SK-N-SH (cell line): ENCODE measurements at regions not wholly inside any gene's neighbourhood (a gene's known extent, or its start where the extent isn't known, plus 50 kb on each side); places are given as distances from the start of the nearest gene placed in this dataset.

ENCODE experiments used
- CTCF ChIA-PET: fragments of 300-600, 350-600 bp; formaldehyde crosslinking; extraction: SDS; loops from one replicate; lab custom pipeline; 2021; lab: Yijun Ruan, JAX
- POLR2A ChIA-PET: fragments of 350-600 bp; sonication (Branson Sonifier 250); formaldehyde crosslinking; extraction: SDS; loops from one replicate; lab custom pipeline; 2020; ENCODE audit warnings: antibody characterized with exemption, inconsistent platforms; lab: Yijun Ruan, JAX
- DNase-seq: peaks from one replicate; pipeline ENCODE4 v3.0.0; 2012
- H2AFZ ChIP-seq: fragments of 200-600 bp; sonication (generic); 2 replicates; pipeline ENCODE4 v1.8.1; 2016; ENCODE audit warnings: antibody characterized with exemption, mild to moderate bottlenecking, low read depth
- H3F3A ChIP-seq: fragments of 200-600 bp; sonication (generic); replicated peaks from 2 replicates; pipeline ENCODE3; 2016; ENCODE audit warnings: antibody characterized with exemption, mild to moderate bottlenecking; ENCODE audit not compliant: insufficient read depth
- H3K27ac ChIP-seq, 2 experiments: fragments of 200-500 bp in 1 of 2; fragments of 200-600 bp in 1 of 2; sonication (Bioruptor generic) in 1 of 2; sonication (generic), shearing (Covaris generic) in 1 of 2; 2 replicates each; pipeline versions ENCODE4 v1.5.1 to v1.6.1; 2014 to 2016; ENCODE audit warnings: low read depth in 2 of 2, inconsistent platforms in 1 of 2, low read length in 1 of 2, mild to moderate bottlenecking in 1 of 2, mixed read lengths in 1 of 2
- H3K27me3 ChIP-seq: fragments of 200-600 bp; sonication (generic), shearing (Covaris generic); 2 replicates; pipeline ENCODE4 v1.6.1; 2016; ENCODE audit warnings: mixed run types; ENCODE audit not compliant: insufficient read depth
- H3K36me3 ChIP-seq, 2 experiments: fragments of 200-500 bp in 1 of 2; fragments of 200-600 bp in 1 of 2; sonication (Bioruptor generic) in 1 of 2; sonication (generic) in 1 of 2; replicated peaks in 1 of 2; 2 replicates each; pipeline versions ENCODE3 to v1.5.1; 2014 to 2016; ENCODE audit warnings: low read length in 1 of 2, mild to moderate bottlenecking in 1 of 2; ENCODE audit not compliant: insufficient read depth in 2 of 2, control insufficient read depth in 1 of 2
- H3K4me1 ChIP-seq, 2 experiments: fragments of 200-500 bp in 1 of 2; fragments of 200-600 bp in 1 of 2; sonication (Bioruptor generic) in 1 of 2; sonication (generic), shearing (Covaris generic) in 1 of 2; 2 replicates each; pipeline versions ENCODE4 v1.5.1 to v1.6.1; 2014 to 2016; ENCODE audit warnings: low read depth in 1 of 2, low read length in 1 of 2, mixed run types in 1 of 2; ENCODE audit not compliant: insufficient read depth in 2 of 2, control insufficient read depth in 1 of 2
- H3K4me2 ChIP-seq: fragments of 200-600 bp; sonication (generic), shearing (Covaris generic); 2 replicates; pipeline ENCODE4 v1.6.1; 2017; ENCODE audit warnings: mixed run types
- H3K4me3 ChIP-seq, 2 experiments: fragments of 200-500 bp in 1 of 2; fragments of 200-600 bp in 1 of 2; sonication (Bioruptor generic) in 1 of 2; sonication (generic), shearing (Covaris generic) in 1 of 2; 2 replicates each; pipeline versions ENCODE4 v1.5.1 to v1.8.1; 2014 to 2016; ENCODE audit warnings: low read depth in 2 of 2, inconsistent platforms in 1 of 2, low read length in 1 of 2, mild to moderate bottlenecking in 1 of 2, mixed read lengths in 1 of 2, moderate library complexity in 1 of 2
- H3K79me2 ChIP-seq: fragments of 200-600 bp; sonication (generic); 2 replicates; pipeline ENCODE4 v1.8.1; 2017; ENCODE audit warnings: mild to moderate bottlenecking; ENCODE audit not compliant: insufficient read depth
- H3K9ac ChIP-seq: fragments of 200-600 bp; sonication (generic); 2 replicates; pipeline ENCODE4 v1.6.1; 2017; ENCODE audit warnings: mixed run types
- H3K9me2 ChIP-seq: fragments of 200-600 bp; sonication (generic); 2 replicates; pipeline ENCODE4 v1.6.1; 2017; ENCODE audit warnings: mixed run types
- H3K9me3 ChIP-seq: fragments of 200-600 bp; sonication (generic); 2 replicates; pipeline ENCODE4 v1.6.1; 2017; ENCODE audit warnings: mixed run types, mild to moderate bottlenecking, moderate library complexity
- H4K20me1 ChIP-seq: fragments of 200-600 bp; sonication (generic); 2 replicates; pipeline ENCODE4 v1.6.1; 2017; ENCODE audit warnings: mild to moderate bottlenecking, mixed run types; ENCODE audit not compliant: insufficient read depth
- CHD2 ChIP-seq: fragments of 150-350 bp; IDR thresholded peaks from 2 replicates; pipeline ENCODE4 v1.6.1; 2018; ENCODE audit warnings: low read length; ENCODE audit not compliant: partially characterized antibody
- CTCF ChIP-seq: fragments of 200-600 bp; sonication (generic); IDR thresholded peaks from 2 replicates; pipeline ENCODE4 v1.6.1; 2017; ENCODE audit warnings: antibody characterized with exemption, mild to moderate bottlenecking, moderate library complexity
- ELF1 ChIP-seq: IDR thresholded peaks from 2 replicates; pipeline ENCODE4 v1.4.0; 2012
- EP300 ChIP-seq, 2 experiments: IDR thresholded peaks; 2 replicates each; pipeline versions ENCODE4 v1.4.0 to v1.6.1; 2012; ENCODE audit warnings: borderline replicate concordance in 1 of 2, low read depth in 1 of 2, low read length in 1 of 2
- EZH2phosphoT487 ChIP-seq: fragments of 200-600 bp; sonication (generic); IDR thresholded peaks from 2 replicates; pipeline ENCODE4 v1.6.1; 2017; ENCODE audit warnings: low read depth, mixed run types, mild to moderate bottlenecking, antibody characterized with exemption, moderate library complexity, borderline replicate concordance
- GATA2 ChIP-seq: sonication (generic); formaldehyde crosslinking; IDR thresholded peaks from 2 replicates; pipeline ENCODE4 v1.5.0; 2020; ENCODE audit warnings: mild to moderate bottlenecking, missing genetic modification reagents
- JUND ChIP-seq: IDR thresholded peaks from 2 replicates; pipeline ENCODE4 v1.4.0; 2012
- MXI1 ChIP-seq: IDR thresholded peaks from 2 replicates; pipeline ENCODE4 v1.6.1; 2012; ENCODE audit warnings: mild to moderate bottlenecking, low read depth, low read length, improper control_type of control experiment
- NRF1 ChIP-seq: IDR thresholded peaks from 2 replicates; pipeline ENCODE4 v1.6.1; 2012; ENCODE audit warnings: low read depth, mild to moderate bottlenecking, low read length
- RAD21 ChIP-seq: IDR thresholded peaks from 2 replicates; pipeline ENCODE4 v1.6.1; 2012; ENCODE audit warnings: mild to moderate bottlenecking, low read length
- RFX5 ChIP-seq: IDR thresholded peaks from 2 replicates; pipeline ENCODE4 v1.6.1; 2012; ENCODE audit warnings: mild to moderate bottlenecking, improper control_type of control experiment, low read length
- SIN3A ChIP-seq: IDR thresholded peaks from 2 replicates; pipeline ENCODE4 v1.6.1; 2012; ENCODE audit warnings: low read depth, mild to moderate bottlenecking, low read length, moderate library complexity, borderline replicate concordance
- SMC3 ChIP-seq: IDR thresholded peaks from 2 replicates; pipeline ENCODE4 v1.6.1; 2012; ENCODE audit warnings: low read depth, low read length, improper control_type of control experiment
- WGBS: methylation state at CpG from one replicate; pipeline ENCODE4 v1.1.6; 2017; ENCODE audit warnings: low lambda C conversion rate; 5-methylcytosine and 5-hydroxymethylcytosine counted together
- TF ChIP-seq, protein P1 (sequence below): fragments of 150-350 bp; IDR thresholded peaks from 2 replicates; pipeline ENCODE4 v1.6.1; 2017; ENCODE audit warnings: antibody characterized with exemption, low read length, low read depth, borderline replicate concordance
- TF ChIP-seq, protein P2 (sequence below): IDR thresholded peaks from 2 replicates; pipeline ENCODE4 v1.4.0; 2012; ENCODE audit warnings: low read depth

DNA sequence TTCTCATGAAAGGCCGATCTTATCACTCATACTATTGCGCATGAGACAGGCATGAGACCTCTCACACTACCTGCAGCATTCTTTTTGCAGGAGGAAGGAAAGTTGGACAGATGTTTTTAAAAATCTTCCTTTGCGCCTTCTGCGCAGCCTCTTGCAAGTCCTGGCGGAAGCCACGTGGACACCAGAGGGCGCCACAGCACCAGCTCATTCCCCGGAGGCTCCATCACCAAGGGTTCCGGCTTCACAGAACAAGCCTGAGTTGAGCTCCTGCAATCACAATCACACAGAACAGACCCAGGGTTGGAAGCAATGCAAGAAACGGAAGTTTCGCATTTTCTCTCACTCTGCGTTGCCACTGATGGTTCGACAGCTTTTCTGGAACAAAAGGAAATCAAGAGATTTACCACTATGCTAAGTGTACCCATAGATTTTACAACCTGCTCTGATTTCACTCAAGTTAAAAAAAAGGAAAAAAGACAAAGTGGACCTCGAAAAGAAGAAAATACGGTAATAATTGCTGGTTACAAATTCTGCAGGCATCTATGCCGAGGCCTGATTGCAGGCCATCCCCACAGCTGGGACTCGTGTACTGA lies 304.7 kb upstream of the MSX2 start:
- ChIA-PET CTCF (interaction anchor here (0.6 to 14.8 kb wide), 91 partner anchors 8 to 517 kb away, joined by 3 to 192 read pairs (median 5); partner anchors contain the start of gene NSG2), POLR2A (interaction anchor here (0.7 to 1.1 kb wide), 3 partner anchors 90 to 109 kb away, joined by 3 to 6 read pairs (median 3); no protein-coding TSS in a partner anchor)
- Histone ChIP-seq H3K27ac (no peak overlapping the region; a peak in 2 of 4 replicates), H3K79me2 (no peaks in the 10 kb centered on the region), H2AFZ (peak overlapping the region; percentile 36; the same call in 1 of the 2 replicates), H3K9me3 (no peaks in the 10 kb centered on the region), H3K36me3 (no peaks in the 10 kb centered on the region), H3K4me3 (peak overlapping the region; percentile 32 to 54), H3K9ac (no peak overlapping the region), H3K9me2 (no peaks in the 10 kb centered on the region), H3F3A (peaks cover 2% of the 10 kb centered on the region), H3K27me3 (no peaks in the 10 kb centered on the region), H3K4me2 (peak overlapping the region; percentile 77), H3K4me1 (peaks cover 0 to 19% of the 10 kb centered on the region in 2 experiments; a peak in 2 of 4 replicates), H4K20me1 (no peaks in the 10 kb centered on the region)
- TF ChIP-seq MXI1, result peak; percentile 27; the same call in 1 of the 2 replicates
- TF ChIP-seq, protein P1, sequence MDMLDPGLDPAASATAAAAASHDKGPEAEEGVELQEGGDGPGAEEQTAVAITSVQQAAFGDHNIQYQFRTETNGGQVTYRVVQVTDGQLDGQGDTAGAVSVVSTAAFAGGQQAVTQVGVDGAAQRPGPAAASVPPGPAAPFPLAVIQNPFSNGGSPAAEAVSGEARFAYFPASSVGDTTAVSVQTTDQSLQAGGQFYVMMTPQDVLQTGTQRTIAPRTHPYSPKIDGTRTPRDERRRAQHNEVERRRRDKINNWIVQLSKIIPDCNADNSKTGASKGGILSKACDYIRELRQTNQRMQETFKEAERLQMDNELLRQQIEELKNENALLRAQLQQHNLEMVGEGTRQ, result no peak
- TF ChIP-seq ELF1, result no peak
- no peak for TF ChIP-seq GATA2 (CRISPR knock-in tag)
- TF ChIP-seq EP300 (IDR thresholded peaks at IDR 0.05; ENCODE audit: borderline replicate concordance in 1 of 2, low read depth in 1 of 2, low read length in 1 of 2), result no peak
- TF ChIP-seq CHD2, result peak; percentile 31
- peak; percentile 99 for TF ChIP-seq RAD21
- no peak for TF ChIP-seq RFX5
- TF ChIP-seq, protein P2, sequence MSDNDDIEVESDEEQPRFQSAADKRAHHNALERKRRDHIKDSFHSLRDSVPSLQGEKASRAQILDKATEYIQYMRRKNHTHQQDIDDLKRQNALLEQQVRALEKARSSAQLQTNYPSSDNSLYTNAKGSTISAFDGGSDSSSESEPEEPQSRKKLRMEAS, result peak; percentile 76; the same call in 1 of the 2 replicates
- TF ChIP-seq EZH2phosphoT487, result no peak
- TF ChIP-seq JUND, result no peak
- no peak for TF ChIP-seq SIN3A
- peak; percentile 95 for TF ChIP-seq CTCF
- TF ChIP-seq NRF1, result peak; percentile 58
- peak; percentile 99 for TF ChIP-seq SMC3
- DNase-seq, result peak; percentile 77
- 25% methylated on average over 17 of the region's 17 CpGs for WGBS
